HUES64 (cell line): ENCODE measurements at regions not wholly inside any gene's neighbourhood (a gene's known extent, or its start where the extent isn't known, plus 50 kb on each side); places are given as distances from the start of the nearest gene placed in this dataset.

Source experiments
- H3K27ac ChIP-seq: 2 replicates; pipeline ENCODE4 v1.7.0; 2013; ENCODE audit warnings: low read depth, low read length, inconsistent platforms
- H3K27me3 ChIP-seq: 2 replicates; pipeline ENCODE4 v1.6.1; 2013; ENCODE audit warnings: mild to moderate bottlenecking, low read length; ENCODE audit not compliant: insufficient read depth
- H3K36me3 ChIP-seq: 2 replicates; pipeline ENCODE4 v1.6.1; 2013; ENCODE audit warnings: mild to moderate bottlenecking, low read length; ENCODE audit not compliant: insufficient read depth
- H3K4me1 ChIP-seq: 2 replicates; pipeline ENCODE4 v1.6.1; 2013; ENCODE audit warnings: mild to moderate bottlenecking, low read length, moderate library complexity; ENCODE audit not compliant: insufficient read depth
- H3K4me3 ChIP-seq: 2 replicates; pipeline ENCODE4 v1.5.1; 2013; ENCODE audit warnings: mild to moderate bottlenecking, low read length, moderate library complexity
- H3K9ac ChIP-seq: 2 replicates; pipeline ENCODE4 v1.6.1; 2013; ENCODE audit warnings: mild to moderate bottlenecking, low read depth, low read length
- H3K9me3 ChIP-seq: 2 replicates; pipeline ENCODE4 v1.6.1; 2013; ENCODE audit warnings: low read depth, low read length; ENCODE audit not compliant: insufficient read depth
- WGBS: fragments of 150-250, 120-280 bp; methylation state at CpG from one replicate; pipeline ENCODE4 v1.1.7; 2013; ENCODE audit warnings: missing lambda C conversion rate; 5-methylcytosine and 5-hydroxymethylcytosine counted together

- peaks cover 4% of the 10 kb centered on the region; the same call in 1 of the 2 replicates for H3K4me1 ChIP-seq
- no peaks in the 10 kb centered on the region for H3K36me3 ChIP-seq
- 93% methylated on average over 2 of the region's 2 CpGs for WGBS
- no peaks in the 10 kb centered on the region for H3K9me3 ChIP-seq
- H3K27ac ChIP-seq, result no peak overlapping the region
- H3K4me3 ChIP-seq, result no peak overlapping the region
- no peaks in the 10 kb centered on the region for H3K27me3 ChIP-seq
- no peak overlapping the region for H3K9ac ChIP-seq
Measured at GRCh38 chr6:47162793-47163192, 120.7 kb upstream of the ADGRF1 start.

- Histone ChIP-seq H3K4me1 (no peaks in the 10 kb centered on the region), H3K9ac (no peak overlapping the region), H3K27me3 (no peaks in the 10 kb centered on the region), H3K27ac (no peak overlapping the region), H3K4me3 (no peak overlapping the region), H3K9me3 (no peaks in the 10 kb centered on the region), H3K36me3 (no peaks in the 10 kb centered on the region)
- no CpG with 5 or more reads among the region's 1 CpG for WGBS
Measured at GRCh38 chr6:47162231-47162630, 120.1 kb upstream of the ADGRF1 start.

DNA sequence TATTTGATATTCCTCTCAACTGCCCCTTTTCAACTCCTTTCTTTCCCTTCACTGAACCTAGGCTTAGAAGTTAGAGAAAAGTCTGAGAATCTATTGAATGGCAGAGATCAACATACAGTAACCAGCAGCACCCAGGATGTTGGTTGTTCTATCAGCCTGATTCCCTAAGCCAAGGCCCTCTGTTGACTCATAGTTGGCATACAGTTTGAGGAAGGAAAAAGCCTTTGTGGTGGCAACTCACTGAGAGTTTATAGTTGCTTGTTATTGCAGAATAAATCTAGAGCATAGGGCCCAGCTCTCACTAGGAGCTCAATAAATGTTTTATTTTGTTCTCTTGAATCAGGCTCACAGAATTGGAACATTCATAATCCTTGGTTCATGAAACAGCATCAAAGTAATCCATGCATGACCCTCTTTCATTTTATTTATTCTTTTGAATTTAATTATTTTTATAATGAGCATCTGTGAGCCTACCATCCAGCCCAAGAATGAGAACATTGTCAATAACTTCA lies 119.1 kb upstream of the ADGRF1 start:
- Histone ChIP-seq H3K4me3 (no peak overlapping the region), H3K27me3 (no peaks in the 10 kb centered on the region), H3K9me3 (no peaks in the 10 kb centered on the region), H3K4me1 (no peaks in the 10 kb centered on the region), H3K9ac (no peak overlapping the region), H3K27ac (no peak overlapping the region), H3K36me3 (no peaks in the 10 kb centered on the region)

GRCh38 chr6:47160702-47161101 lies 118.6 kb upstream of the ADGRF1 start:
- no peak overlapping the region for H3K27ac ChIP-seq
- no peaks in the 10 kb centered on the region for H3K36me3 ChIP-seq
- 98% methylated on average over 2 of the region's 3 CpGs for WGBS
- H3K4me3 ChIP-seq, result no peak overlapping the region
- no peak overlapping the region for H3K9ac ChIP-seq
- H3K4me1 ChIP-seq, result no peaks in the 10 kb centered on the region
- no peaks in the 10 kb centered on the region for H3K27me3 ChIP-seq
- no peaks in the 10 kb centered on the region for H3K9me3 ChIP-seq

GRCh38 chr6:47159763-47160162 lies 117.6 kb upstream of the ADGRF1 start:
- WGBS, result 93% methylated on average over 5 of the region's 5 CpGs
- no peaks in the 10 kb centered on the region for H3K27me3 ChIP-seq
- H3K9ac ChIP-seq, result no peak overlapping the region
- no peaks in the 10 kb centered on the region for H3K36me3 ChIP-seq
- no peaks in the 10 kb centered on the region for H3K9me3 ChIP-seq
- H3K27ac ChIP-seq, result no peak overlapping the region
- H3K4me3 ChIP-seq, result no peak overlapping the region
- H3K4me1 ChIP-seq, result no peaks in the 10 kb centered on the region

DNA sequence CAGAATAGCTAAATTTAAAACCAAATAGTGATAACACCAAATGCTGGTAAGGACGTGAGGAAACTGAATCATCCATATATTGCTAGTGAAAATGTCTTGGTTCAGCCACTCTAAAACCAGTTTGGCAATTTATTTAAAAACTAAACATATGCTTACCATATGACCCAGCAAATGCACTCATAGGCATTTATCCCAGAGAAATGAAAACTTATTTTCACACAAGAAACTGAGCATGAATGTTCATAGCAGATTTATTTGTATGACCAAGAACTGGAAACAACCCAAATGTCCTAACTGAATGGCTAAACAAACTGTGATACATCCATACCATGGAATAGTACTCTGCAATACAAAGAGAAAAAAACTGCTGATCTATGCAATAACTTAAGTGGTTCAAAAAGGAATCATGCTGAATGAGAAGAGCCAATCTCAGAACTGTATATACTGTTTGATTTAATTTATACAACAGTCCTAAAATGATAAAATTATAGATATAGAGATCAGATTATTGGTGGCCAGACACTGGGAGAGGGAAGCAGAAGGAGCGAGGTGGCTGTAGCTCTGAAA lies 115.6 kb upstream of the ADGRF1 start:
- Histone ChIP-seq H3K4me3 (no peak overlapping the region), H3K36me3 (no peaks in the 10 kb centered on the region), H3K9me3 (no peaks in the 10 kb centered on the region), H3K27ac (no peak overlapping the region), H3K9ac (no peak overlapping the region), H3K4me1 (peaks cover 6% of the 10 kb centered on the region; the same call in 1 of the 2 replicates), H3K27me3 (no peaks in the 10 kb centered on the region)
- WGBS, result 100% methylated on average over 1 of the region's 2 CpGs

- Histone ChIP-seq H3K4me1 (peaks cover 7% of the 10 kb centered on the region; the same call in 1 of the 2 replicates), H3K36me3 (no peaks in the 10 kb centered on the region), H3K27ac (no peak overlapping the region), H3K4me3 (no peak overlapping the region), H3K9me3 (no peaks in the 10 kb centered on the region), H3K9ac (no peak overlapping the region), H3K27me3 (no peaks in the 10 kb centered on the region)
- WGBS, result 96% methylated on average over 1 of the region's 1 CpG
Measured at GRCh38 chr6:47157063-47157462, 114.9 kb upstream of the ADGRF1 start.

DNA sequence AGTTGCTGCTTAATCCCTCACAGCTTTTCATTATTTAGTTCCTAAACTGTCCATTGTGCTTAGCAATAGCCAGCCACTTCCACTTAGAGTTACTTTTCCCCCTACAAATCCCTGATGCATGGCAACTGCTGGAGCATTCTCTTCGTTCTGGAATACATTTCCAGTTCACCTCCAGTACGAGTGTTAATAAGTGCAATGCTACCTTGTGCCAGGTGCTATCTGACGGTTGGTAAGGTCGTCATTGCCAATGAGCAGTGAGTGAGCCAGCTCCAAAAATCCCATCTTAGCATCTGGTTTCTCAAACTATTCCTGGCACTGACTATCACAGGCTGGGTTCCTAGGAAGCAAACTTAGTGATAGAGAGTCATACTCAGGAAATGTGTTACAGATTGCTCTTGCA lies 114.1 kb upstream of the ADGRF1 start:
- Histone ChIP-seq H3K4me1 (peaks cover 7% of the 10 kb centered on the region; the same call in 1 of the 2 replicates), H3K36me3 (no peaks in the 10 kb centered on the region), H3K27ac (no peak overlapping the region), H3K9ac (no peak overlapping the region), H3K9me3 (no peaks in the 10 kb centered on the region), H3K27me3 (no peaks in the 10 kb centered on the region), H3K4me3 (no peak overlapping the region)
- 95% methylated on average over 4 of the region's 4 CpGs for WGBS

- Histone ChIP-seq H3K9me3 (no peaks in the 10 kb centered on the region), H3K36me3 (no peaks in the 10 kb centered on the region), H3K4me1 (peaks cover 7% of the 10 kb centered on the region; the same call in 1 of the 2 replicates), H3K9ac (no peak overlapping the region), H3K27me3 (no peaks in the 10 kb centered on the region), H3K27ac (peak overlapping the region; percentile 24; the same call in 1 of the 2 replicates), H3K4me3 (no peak overlapping the region)
- WGBS, result 83% methylated on average over 3 of the region's 3 CpGs
Measured at GRCh38 chr6:47153404-47153755, 111.2 kb upstream of the ADGRF1 start.

- no peaks in the 10 kb centered on the region for H3K36me3 ChIP-seq
- no peak overlapping the region for H3K4me3 ChIP-seq
- H3K27ac ChIP-seq, result peak overlapping the region; percentile 15; the same call in 1 of the 2 replicates
- WGBS, result 84% methylated on average over 3 of the region's 3 CpGs
- H3K27me3 ChIP-seq, result no peaks in the 10 kb centered on the region
- H3K9me3 ChIP-seq, result no peaks in the 10 kb centered on the region
- peaks cover 7% of the 10 kb centered on the region; the same call in 1 of the 2 replicates for H3K4me1 ChIP-seq
- no peak overlapping the region for H3K9ac ChIP-seq
Measured at GRCh38 chr6:47152666-47153403, 110.7 kb upstream of the ADGRF1 start.

DNA sequence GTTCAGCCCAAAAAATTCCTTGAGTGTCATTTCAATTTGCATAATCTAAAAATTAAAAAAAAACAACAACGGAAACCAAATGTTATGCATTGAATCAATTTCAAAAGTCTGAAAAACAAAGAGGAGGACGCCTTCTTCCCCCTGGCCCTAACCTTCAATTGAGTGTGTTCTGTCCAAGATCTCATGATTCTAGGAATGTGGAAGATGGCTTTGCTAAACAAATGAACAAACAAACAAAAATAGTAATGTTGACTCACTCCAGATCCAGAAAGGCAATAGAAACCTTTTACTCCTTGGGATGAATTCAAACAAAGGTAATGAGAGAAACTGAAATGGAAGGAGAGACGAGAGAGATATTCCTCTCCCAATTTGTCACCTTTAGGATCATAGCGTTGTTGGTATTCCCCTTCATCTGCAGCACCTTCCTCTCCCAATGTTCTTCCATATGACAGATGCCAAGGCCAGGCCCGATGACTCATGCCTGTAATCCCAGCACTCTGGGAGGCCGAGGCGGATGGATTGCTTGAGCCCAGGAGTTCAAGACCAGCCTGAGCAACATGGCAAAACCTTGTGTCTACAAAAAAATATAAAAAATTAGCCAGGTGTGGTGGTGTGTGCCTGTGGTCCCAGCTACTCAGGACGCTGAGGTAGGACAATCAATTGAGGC lies 109.2 kb upstream of the ADGRF1 start:
- Histone ChIP-seq H3K9ac (no peak overlapping the region), H3K4me3 (no peak overlapping the region), H3K36me3 (no peaks in the 10 kb centered on the region), H3K9me3 (no peaks in the 10 kb centered on the region), H3K27me3 (no peaks in the 10 kb centered on the region), H3K4me1 (peaks cover 22% of the 10 kb centered on the region), H3K27ac (no peak overlapping the region)
- WGBS, result 92% methylated on average over 8 of the region's 8 CpGs
